H7 (cell line): ENCODE measurements at regions not wholly inside any gene's neighbourhood (a gene's known extent, or its start where the extent isn't known, plus 50 kb on each side); places are given as distances from the start of the nearest gene placed in this dataset.
A peak's percentile ranks its signal among the peaks of the same experiment; 100 is the strongest.

Experiments
- DNase-seq: peaks from one replicate; pipeline ENCODE4 v3.0.0; 2012
- H3K27me3 ChIP-seq: 2 replicates; pipeline ENCODE4 v1.6.0; 2011; ENCODE audit warnings: mild to moderate bottlenecking, low read length; ENCODE audit not compliant: control insufficient read depth, insufficient read depth
- H3K36me3 ChIP-seq: replicated peaks from 2 replicates; pipeline ENCODE4 v1.5.1; 2011; ENCODE audit warnings: low read length; ENCODE audit not compliant: control insufficient read depth, insufficient read depth
- H3K4me3 ChIP-seq: 2 replicates; pipeline ENCODE4 v1.5.1; 2011; ENCODE audit warnings: low read depth, mild to moderate bottlenecking, control low read depth, low read length, moderate library complexity; ENCODE audit not compliant: insufficient read depth

DNA sequence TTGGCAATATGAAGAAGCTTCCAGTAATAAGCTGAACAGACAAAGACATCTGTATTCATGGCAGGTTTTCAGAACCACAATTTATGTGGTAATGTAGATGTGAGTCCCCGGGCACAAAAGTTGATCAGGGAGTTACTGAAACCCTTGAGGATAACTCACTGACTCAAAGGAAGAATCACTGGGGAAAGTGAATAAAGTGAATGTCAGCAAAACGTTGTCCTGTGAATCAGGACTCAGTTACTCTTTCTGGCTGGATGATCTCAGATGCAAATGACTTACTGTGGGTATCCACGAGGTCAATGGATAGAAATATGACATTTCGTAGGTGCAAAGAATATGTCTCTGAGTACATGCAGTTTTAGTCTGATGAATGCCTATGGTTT, 172.8 kb upstream of the CTBP2 start:
- H3K36me3 ChIP-seq = no peaks in the 10 kb centered on the region
- DNase-seq = no peak
- no peak overlapping the region for H3K4me3 ChIP-seq
- H3K27me3 ChIP-seq = no peaks in the 10 kb centered on the region

DNA sequence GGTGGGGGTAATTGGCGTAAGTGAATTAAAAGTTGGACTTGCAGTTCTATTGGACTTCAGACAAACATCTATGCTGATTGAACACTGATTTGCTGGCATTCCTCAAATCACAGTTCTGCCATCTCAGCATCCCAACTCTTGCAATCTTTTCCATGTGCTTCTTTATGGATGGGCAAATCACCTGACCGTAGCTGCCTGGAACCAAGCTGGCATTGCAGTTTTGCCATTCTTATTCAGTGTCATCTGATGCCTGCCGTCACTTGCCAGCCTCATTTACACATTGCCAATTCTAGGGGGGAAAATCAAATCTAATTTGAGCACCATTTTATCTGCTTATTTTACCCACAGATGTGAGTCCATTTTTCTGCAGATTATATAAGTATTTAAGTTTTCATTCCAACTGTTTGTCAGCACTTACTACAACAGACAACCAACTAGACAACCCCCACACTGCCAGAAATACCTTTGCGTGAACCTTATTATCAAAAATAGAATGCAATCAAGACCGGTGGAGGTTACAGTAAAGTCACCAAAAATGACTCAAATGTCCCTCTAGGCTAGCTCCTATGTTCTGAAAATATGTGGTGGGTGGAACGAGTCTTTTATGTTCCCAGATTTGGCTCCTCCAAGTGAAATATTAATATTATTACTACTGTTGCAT, 172.3 kb upstream of the CTBP2 start:
- H3K4me3 ChIP-seq = no peak overlapping the region
- no peak for DNase-seq
- no peaks in the 10 kb centered on the region for H3K36me3 ChIP-seq
- no peaks in the 10 kb centered on the region for H3K27me3 ChIP-seq

DNA sequence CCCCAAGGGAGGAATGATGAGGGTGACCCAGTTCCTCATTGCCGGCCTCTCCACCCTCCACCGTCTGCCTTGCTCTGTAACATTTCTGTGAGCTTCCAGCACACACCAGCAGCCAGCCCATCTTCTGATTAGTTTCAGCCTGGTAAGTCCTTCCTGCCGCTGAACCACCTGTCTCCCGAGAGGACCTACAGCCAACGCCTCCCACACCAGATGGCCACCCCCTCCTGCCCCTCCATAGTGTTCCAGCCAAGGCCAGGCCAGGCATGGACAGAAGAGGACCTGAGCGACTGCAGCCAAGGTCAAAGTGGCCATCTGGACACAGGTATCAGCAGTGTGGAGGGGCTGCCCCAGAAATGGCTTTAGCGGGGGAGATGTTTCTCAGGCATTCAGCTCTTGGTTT, 170.7 kb upstream of the CTBP2 start:
- no peaks in the 10 kb centered on the region for H3K36me3 ChIP-seq
- H3K27me3 ChIP-seq = no peaks in the 10 kb centered on the region
- no peak overlapping the region for H3K4me3 ChIP-seq
- no peak for DNase-seq

DNA sequence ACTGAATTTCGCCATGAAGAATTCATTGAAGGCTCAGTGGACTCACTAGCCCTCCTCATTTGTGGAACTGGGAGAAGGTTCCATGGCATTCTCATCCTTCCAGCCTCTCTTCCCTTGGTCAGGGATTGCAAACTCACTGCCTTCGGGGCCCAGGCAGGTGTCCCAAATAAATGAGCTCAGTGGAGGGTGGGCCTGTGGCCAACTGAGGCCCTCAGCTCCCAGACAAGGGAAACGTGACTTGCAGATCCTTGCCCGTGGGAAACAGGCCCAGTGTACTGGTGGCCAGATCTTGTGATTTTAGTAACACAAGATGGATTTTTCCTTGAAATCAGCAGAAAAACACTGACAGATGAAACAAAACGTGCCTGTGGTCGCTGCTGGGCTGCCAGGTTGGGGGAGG, 168.7 kb upstream of the CTBP2 start:
- no peak for DNase-seq
- no peak overlapping the region for H3K4me3 ChIP-seq
- H3K27me3 ChIP-seq = no peaks in the 10 kb centered on the region
- H3K36me3 ChIP-seq = no peaks in the 10 kb centered on the region

DNA sequence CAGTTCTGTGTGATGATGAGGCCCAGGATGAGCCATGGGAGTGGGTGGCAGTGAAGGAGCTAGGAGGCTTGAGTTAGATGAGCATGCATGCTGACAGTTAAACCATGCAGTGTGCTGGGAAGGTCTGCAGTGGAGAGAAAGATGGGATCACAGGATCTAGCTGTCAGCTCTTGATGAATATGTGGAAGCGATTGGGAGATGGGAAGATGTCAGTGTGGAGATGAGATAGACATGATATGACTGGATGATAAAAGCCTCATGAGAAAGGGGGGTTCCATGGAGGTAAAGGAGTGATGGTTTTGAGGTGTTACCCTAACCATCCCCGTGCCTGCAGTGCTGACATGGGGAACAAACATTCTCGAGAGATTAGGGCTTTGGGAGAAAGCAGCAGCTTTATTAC, 165.0 kb upstream of the CTBP2 start:
- Histone ChIP-seq H3K36me3 (no peaks in the 10 kb centered on the region), H3K4me3 (no peak overlapping the region), H3K27me3 (no peaks in the 10 kb centered on the region)
- DNase-seq = no peak

DNA sequence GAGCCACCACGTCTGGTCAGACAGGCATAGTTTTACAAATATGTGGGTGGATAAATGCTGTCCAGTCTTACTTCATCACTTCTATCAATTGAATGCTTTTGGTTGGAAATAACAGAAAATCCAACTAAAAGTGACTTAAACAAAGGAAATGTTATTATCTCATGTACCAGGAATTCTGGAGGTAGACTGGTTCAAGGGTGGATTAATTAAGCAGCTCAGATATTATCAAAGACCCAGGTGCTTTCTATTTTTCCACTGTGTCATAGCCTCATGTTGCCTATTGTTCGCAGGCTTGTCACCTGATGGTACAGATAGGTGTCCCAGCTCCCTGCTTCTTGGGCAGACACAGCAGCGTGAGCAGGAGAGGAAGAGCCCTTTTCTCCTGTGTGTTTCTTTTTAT, 156.1 kb upstream of the CTBP2 start:
- no peaks in the 10 kb centered on the region for H3K36me3 ChIP-seq
- no peak overlapping the region for H3K4me3 ChIP-seq
- no peak for DNase-seq
- H3K27me3 ChIP-seq = no peaks in the 10 kb centered on the region

DNA sequence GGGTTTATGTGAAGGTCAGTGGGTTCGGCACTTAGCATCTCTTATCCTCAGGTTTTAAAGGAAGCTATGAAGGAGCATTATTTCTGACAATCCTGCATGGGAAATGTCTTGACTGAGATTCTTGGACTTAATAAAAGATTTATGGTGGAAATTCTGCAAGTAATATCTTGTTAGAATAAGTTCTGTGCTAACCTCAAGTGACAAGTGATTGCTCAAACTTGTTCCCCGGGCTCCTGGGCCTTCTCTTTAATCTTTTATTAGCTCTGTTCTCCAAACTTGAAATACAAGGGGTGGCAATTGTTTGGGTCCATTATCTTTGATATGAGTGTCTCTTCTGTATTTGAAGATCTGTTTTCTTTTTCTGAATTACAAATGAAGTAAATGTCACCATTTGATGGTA, 140.6 kb upstream of the CTBP2 start:
- Histone ChIP-seq H3K36me3 (no peaks in the 10 kb centered on the region), H3K27me3 (no peaks in the 10 kb centered on the region), H3K4me3 (no peak overlapping the region)
- no peak for DNase-seq

DNA sequence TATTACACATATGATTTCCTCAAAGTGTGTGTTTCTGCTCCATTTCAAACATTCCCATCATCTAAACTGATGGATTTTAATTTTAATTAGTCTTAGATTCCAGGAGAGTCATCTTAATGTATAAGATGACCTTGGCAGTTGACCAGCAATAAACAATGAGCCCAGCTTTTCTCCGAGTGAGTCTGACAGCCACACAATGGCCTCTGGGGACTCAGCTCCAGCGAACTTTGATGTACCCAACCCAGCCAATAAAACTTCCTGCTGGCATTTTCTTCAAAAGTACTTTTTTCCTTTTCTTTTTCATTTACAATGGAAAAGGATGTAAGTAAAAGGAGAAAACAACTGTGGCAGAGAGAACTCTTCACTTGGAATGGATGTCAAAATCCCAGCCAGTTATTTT, 139.1 kb upstream of the CTBP2 start:
- H3K27me3 ChIP-seq = no peaks in the 10 kb centered on the region
- no peak overlapping the region for H3K4me3 ChIP-seq
- no peak for DNase-seq
- no peaks in the 10 kb centered on the region for H3K36me3 ChIP-seq

DNA sequence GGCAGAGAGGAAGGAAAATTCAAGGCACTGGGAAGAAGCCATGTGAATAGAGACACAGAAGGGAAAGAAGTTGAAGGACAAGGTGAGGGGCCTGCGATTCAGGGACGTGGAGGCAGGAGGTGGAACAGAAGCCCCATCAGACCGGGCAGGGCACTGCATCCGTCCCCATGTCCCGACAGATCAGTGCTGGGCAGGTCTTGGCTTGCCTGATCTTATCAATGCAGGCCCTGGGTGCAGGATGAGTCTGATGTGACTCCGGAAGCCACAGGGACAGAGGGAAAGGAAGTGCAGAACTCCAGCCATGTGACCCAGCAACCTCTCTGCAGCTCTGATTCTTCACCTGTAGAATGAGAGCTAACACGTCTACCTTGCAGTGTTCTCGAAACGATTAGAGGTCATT, 136.2 kb upstream of the CTBP2 start:
- no peak for DNase-seq
- H3K36me3 ChIP-seq = no peaks in the 10 kb centered on the region
- no peaks in the 10 kb centered on the region for H3K27me3 ChIP-seq
- no peak overlapping the region for H3K4me3 ChIP-seq

DNA sequence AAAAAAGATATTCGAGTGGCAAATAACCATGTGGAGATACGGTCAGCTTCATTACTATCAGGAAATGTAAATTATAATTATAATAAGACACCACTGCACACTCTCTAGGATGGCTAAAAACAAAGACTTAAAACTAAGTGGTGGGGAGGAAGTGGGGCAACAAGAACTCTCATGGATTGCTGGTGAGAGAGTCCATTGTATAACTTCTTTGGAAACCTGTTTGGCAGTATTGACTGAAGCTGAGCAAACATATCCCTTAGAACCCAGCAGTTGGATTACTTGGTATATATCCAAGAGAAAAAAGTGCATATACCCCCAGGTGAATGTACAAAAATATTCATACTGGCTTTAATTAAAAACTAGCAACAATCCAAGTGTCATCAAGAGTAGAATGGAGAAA, 133.7 kb upstream of the CTBP2 start:
- H3K4me3 ChIP-seq = no peak overlapping the region
- DNase-seq = no peak
- no peaks in the 10 kb centered on the region for H3K36me3 ChIP-seq
- no peaks in the 10 kb centered on the region for H3K27me3 ChIP-seq

DNA sequence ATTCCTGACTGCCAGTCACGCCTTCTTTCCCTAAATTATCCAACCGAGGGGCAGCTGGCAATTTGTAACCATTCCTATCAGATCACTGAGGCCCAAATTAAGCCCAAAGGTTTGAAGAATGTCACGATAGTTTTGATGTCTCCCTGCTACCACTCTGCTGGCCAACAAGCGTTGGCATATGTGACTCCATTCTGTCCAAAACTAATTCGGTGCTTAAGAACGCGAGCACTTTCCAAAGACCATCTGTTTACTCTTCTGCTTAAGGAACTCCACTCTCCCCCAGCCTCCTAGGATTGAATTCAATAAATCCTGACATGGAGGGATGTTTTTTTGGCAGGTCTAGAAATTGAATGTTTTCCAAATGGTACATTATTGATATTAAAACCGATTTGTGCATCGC, 131.5 kb upstream of the CTBP2 start:
- no peak for DNase-seq
- Histone ChIP-seq H3K4me3 (no peak overlapping the region), H3K27me3 (no peaks in the 10 kb centered on the region), H3K36me3 (no peaks in the 10 kb centered on the region)

DNA sequence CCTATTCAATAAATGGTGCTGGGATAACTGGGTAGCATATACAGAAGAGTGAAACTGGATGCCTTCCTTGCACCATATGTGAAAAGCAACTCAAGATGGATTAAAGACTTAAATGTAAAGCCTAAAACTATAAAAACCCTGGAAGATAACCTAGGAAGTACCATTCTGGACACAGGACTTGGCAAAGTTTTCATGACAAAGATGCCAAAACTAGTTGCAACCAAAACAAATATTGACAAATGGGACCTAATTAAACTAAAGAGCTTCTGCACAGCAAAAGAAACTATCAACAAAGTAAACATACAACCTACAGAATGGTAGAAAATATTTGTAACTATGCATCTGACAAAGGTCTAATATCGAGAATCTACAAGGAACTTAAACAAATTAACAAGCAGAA, 129.1 kb upstream of the CTBP2 start:
- Histone ChIP-seq H3K4me3 (no peak overlapping the region), H3K36me3 (no peaks in the 10 kb centered on the region), H3K27me3 (no peaks in the 10 kb centered on the region)
- no peak for DNase-seq

DNA sequence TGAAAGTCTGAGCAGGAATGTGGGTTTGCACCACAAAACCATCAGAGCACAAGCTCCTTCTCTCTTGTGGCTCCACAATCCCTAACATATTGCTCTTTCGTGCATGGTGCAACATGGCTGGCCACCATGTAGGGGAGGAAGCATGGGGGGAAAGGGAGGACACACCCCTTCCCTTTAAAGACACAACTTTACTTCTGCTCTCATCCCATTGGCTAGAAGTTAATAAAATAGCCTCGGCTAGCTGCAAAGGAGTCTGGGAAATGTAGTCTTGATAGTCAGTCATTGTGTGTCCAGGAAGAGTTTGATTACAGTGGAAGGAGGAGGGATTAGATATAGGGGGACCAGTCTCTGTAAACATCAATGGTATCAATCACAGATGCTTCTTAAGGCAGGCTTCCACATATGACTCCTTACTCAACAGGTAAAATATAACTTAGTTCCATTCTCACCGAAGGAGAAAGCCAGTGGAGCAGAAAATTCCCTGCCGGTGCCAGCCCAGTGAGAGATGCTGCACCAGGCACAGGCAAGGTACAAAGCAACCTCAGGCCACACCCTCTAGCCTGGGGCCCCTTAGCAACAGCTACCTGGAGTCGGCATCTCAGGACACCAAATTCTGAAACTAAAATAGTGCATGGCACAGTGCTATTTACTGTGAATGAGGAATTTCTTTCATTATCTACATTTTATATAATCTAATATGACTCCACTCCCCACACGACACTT, 124.7 kb upstream of the CTBP2 start:
- peak; percentile 53 for DNase-seq
- Histone ChIP-seq H3K27me3 (no peaks in the 10 kb centered on the region), H3K36me3 (no peaks in the 10 kb centered on the region), H3K4me3 (no peak overlapping the region)

DNA sequence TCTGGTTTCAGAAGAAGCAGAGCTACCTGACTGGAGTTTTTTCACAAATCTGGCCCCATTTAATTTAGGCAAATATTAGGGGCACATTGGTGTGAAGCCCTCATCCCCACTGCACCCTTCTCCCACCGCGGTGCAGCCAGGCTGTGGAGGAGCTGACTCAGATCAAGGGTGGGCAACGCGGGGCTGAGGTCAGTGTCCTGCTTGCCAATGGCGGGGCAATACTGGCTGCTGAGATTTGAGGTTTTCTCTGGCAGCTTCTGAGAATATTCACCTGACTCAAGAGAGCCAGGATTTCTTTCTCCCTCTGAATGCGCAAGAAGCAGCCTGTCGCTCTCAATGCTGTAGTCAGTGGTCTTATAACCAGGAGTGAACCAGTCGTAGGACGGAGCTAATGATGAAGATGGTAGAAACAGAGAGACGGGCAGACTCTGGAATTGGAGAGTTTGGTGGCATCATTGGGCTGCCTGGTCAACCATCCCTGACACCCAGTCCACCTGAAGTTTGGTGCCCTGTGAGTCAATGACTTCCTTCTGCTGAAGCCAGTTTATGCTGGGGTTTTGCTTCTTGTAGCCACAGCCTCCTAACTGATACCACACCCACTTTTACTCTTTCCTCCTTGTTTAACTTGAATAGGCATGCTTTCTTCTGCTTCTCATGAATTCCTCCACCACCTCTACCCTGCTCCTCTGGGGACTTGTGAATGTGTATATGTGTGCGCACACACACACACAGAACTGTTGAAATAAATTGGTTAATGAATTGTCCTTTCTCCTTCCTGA, 123.7 kb upstream of the CTBP2 start:
- Histone ChIP-seq H3K27me3 (no peaks in the 10 kb centered on the region), H3K36me3 (no peaks in the 10 kb centered on the region), H3K4me3 (no peak overlapping the region)
- DNase-seq = no peak

DNA sequence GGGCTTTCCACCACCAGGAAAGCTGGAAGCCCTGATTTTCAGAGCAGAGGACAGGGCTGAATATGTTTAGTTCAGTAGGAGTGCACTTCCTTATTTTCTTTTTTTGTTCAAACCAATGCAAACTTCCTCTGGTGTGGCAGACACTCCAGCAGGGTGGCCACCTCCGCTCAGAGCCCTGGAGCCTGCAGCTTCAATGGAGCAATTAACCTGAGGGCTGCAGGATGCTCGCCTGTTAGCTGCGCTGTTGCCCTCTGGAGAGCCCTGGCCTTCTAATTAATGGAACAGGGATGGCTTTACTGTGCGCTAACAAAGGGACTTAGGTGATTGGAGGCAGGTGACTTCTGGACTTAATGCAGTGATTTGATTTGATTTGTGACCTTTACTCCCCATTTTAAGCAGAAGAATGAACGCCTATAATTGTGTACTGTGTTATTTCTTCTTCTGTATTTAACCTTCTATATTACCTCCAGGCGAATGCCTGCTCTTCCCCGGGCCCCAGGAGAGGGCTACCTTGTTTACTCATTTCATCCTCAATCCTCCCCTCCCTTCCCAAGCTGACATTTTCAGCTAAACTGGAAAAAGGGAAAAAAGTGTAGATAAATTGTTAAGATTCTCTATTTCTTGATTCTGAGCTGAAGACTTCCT, 123.0 kb upstream of the CTBP2 start:
- no peak for DNase-seq
- Histone ChIP-seq H3K36me3 (no peaks in the 10 kb centered on the region), H3K4me3 (no peak overlapping the region), H3K27me3 (no peaks in the 10 kb centered on the region)
